WTC11 (cell line): ENCODE measurements at regions not wholly inside any gene's neighbourhood (a gene's known extent, or its start where the extent isn't known, plus 50 kb on each side); places are given as distances from the start of the nearest gene placed in this dataset.

Source experiments
- GABPB1 ChIP-seq: sonication (generic); formaldehyde crosslinking; IDR thresholded peaks from 2 replicates; pipeline ENCODE4 v1.8.1; 2023; ENCODE audit warnings: mild to moderate bottlenecking, missing genetic modification reagents
- KAT7 ChIP-seq: sonication (generic); formaldehyde crosslinking; IDR thresholded peaks from 2 replicates; pipeline ENCODE4 v1.8.1; 2023; ENCODE audit warnings: missing genetic modification reagents, mild to moderate bottlenecking, borderline replicate concordance
- TCF7 ChIP-seq: sonication (generic); formaldehyde crosslinking; IDR thresholded peaks from 2 replicates; pipeline ENCODE4 v1.8.0; 2022; ENCODE audit warnings: mild to moderate bottlenecking, low read depth, missing genetic modification reagents, moderate library complexity
- ZNF138 ChIP-seq: sonication (generic); formaldehyde crosslinking; conservative IDR thresholded peaks from 2 replicates; pipeline ENCODE4 v1.8.1; 2022; ENCODE audit warnings: mild to moderate bottlenecking, moderate library complexity, missing genetic modification reagents
- TF ChIP-seq, protein P1 (sequence below): fragments of 250-450 bp; sonication (Bioruptor Pico); IDR thresholded peaks from 2 replicates; pipeline ENCODE4 v2.1.2; 2022; ENCODE audit warnings: mild to moderate bottlenecking, moderate library complexity
- TF ChIP-seq, protein P2 (sequence below): sonication (generic); formaldehyde crosslinking; IDR thresholded peaks from 2 replicates; pipeline ENCODE4 v1.8.0; 2022; ENCODE audit warnings: mild to moderate bottlenecking, missing genetic modification reagents
- TF ChIP-seq, protein P3 (sequence below): sonication (generic); formaldehyde crosslinking; IDR thresholded peaks from 2 replicates; pipeline ENCODE4 v1.8.1; 2023; ENCODE audit warnings: mild to moderate bottlenecking, missing genetic modification reagents
- TF ChIP-seq, protein P4 (sequence below): sonication (generic); formaldehyde crosslinking; IDR thresholded peaks from 2 replicates; pipeline ENCODE4 v1.8.1; 2023; ENCODE audit warnings: mild to moderate bottlenecking, missing genetic modification reagents, moderate library complexity
- TF ChIP-seq, protein P5 (sequence below): fragments of 200-600 bp; IDR thresholded peaks from 2 replicates; pipeline ENCODE4 v1.8.0; 2022; ENCODE audit warnings: antibody characterized with exemption
- TF ChIP-seq, protein P6 (sequence below): sonication (generic); formaldehyde crosslinking; IDR thresholded peaks from 2 replicates; pipeline ENCODE4 v1.8.0; 2022; ENCODE audit warnings: mild to moderate bottlenecking, missing genetic modification reagents
- TF ChIP-seq, protein P7 (sequence below): sonication (generic); formaldehyde crosslinking; IDR thresholded peaks from 2 replicates; pipeline ENCODE4 v1.8.0; 2022; ENCODE audit warnings: mild to moderate bottlenecking, missing genetic modification reagents
- TF ChIP-seq, protein P8 (sequence below): sonication (generic); formaldehyde crosslinking; IDR thresholded peaks from 2 replicates; pipeline ENCODE4 v1.8.1; 2022; ENCODE audit warnings: missing genetic modification reagents, borderline replicate concordance

DNA sequence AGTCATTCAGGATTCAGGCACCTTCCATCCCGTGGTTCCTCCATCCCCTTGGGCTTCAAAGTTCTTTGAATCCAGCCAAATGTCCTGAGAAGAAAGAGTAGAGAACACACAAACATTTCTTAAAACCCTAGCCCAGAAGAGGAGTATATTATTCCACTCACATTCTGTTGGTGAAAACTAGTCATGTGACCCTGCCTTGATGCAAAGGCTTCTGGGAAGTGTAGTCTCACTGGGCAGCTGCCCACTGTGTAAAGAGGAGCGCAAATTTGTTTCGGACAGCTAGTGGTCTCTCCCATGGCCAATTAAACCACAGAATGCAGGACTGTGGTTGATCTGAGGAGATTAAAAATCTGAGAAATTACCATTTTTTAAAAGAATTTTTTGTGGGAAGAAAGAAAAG, 304.4 kb downstream of the SUCLA2 start:
- no peak for TF ChIP-seq ZNF138 (CRISPR knock-in tag)
- TF ChIP-seq, protein P1, sequence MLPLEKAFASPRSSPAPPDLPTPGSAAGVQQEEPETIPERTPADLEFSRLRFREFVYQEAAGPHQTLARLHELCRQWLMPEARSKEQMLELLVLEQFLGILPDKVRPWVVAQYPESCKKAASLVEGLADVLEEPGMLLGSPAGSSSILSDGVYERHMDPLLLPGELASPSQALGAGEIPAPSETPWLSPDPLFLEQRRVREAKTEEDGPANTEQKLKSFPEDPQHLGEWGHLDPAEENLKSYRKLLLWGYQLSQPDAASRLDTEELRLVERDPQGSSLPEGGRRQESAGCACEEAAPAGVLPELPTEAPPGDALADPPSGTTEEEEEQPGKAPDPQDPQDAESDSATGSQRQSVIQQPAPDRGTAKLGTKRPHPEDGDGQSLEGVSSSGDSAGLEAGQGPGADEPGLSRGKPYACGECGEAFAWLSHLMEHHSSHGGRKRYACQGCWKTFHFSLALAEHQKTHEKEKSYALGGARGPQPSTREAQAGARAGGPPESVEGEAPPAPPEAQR (CRISPR knock-in tag), result no peak
- TF ChIP-seq, protein P2, sequence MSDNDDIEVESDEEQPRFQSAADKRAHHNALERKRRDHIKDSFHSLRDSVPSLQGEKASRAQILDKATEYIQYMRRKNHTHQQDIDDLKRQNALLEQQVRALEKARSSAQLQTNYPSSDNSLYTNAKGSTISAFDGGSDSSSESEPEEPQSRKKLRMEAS (CRISPR knock-in tag), result no peak
- no peak for TF ChIP-seq TCF7 (CRISPR knock-in tag)
- TF ChIP-seq, protein P3, sequence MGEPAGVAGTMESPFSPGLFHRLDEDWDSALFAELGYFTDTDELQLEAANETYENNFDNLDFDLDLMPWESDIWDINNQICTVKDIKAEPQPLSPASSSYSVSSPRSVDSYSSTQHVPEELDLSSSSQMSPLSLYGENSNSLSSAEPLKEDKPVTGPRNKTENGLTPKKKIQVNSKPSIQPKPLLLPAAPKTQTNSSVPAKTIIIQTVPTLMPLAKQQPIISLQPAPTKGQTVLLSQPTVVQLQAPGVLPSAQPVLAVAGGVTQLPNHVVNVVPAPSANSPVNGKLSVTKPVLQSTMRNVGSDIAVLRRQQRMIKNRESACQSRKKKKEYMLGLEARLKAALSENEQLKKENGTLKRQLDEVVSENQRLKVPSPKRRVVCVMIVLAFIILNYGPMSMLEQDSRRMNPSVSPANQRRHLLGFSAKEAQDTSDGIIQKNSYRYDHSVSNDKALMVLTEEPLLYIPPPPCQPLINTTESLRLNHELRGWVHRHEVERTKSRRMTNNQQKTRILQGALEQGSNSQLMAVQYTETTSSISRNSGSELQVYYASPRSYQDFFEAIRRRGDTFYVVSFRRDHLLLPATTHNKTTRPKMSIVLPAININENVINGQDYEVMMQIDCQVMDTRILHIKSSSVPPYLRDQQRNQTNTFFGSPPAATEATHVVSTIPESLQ (CRISPR knock-in tag), result no peak
- no peak for TF ChIP-seq KAT7 (CRISPR knock-in tag)
- TF ChIP-seq GABPB1 (CRISPR knock-in tag), result no peak
- TF ChIP-seq, protein P4, sequence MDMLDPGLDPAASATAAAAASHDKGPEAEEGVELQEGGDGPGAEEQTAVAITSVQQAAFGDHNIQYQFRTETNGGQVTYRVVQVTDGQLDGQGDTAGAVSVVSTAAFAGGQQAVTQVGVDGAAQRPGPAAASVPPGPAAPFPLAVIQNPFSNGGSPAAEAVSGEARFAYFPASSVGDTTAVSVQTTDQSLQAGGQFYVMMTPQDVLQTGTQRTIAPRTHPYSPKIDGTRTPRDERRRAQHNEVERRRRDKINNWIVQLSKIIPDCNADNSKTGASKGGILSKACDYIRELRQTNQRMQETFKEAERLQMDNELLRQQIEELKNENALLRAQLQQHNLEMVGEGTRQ, result peak; percentile 88
- TF ChIP-seq, protein P5, sequence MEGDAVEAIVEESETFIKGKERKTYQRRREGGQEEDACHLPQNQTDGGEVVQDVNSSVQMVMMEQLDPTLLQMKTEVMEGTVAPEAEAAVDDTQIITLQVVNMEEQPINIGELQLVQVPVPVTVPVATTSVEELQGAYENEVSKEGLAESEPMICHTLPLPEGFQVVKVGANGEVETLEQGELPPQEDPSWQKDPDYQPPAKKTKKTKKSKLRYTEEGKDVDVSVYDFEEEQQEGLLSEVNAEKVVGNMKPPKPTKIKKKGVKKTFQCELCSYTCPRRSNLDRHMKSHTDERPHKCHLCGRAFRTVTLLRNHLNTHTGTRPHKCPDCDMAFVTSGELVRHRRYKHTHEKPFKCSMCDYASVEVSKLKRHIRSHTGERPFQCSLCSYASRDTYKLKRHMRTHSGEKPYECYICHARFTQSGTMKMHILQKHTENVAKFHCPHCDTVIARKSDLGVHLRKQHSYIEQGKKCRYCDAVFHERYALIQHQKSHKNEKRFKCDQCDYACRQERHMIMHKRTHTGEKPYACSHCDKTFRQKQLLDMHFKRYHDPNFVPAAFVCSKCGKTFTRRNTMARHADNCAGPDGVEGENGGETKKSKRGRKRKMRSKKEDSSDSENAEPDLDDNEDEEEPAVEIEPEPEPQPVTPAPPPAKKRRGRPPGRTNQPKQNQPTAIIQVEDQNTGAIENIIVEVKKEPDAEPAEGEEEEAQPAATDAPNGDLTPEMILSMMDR, result no peak
- TF ChIP-seq, protein P6, sequence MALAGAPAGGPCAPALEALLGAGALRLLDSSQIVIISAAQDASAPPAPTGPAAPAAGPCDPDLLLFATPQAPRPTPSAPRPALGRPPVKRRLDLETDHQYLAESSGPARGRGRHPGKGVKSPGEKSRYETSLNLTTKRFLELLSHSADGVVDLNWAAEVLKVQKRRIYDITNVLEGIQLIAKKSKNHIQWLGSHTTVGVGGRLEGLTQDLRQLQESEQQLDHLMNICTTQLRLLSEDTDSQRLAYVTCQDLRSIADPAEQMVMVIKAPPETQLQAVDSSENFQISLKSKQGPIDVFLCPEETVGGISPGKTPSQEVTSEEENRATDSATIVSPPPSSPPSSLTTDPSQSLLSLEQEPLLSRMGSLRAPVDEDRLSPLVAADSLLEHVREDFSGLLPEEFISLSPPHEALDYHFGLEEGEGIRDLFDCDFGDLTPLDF (CRISPR knock-in tag), result no peak
- TF ChIP-seq, protein P7, sequence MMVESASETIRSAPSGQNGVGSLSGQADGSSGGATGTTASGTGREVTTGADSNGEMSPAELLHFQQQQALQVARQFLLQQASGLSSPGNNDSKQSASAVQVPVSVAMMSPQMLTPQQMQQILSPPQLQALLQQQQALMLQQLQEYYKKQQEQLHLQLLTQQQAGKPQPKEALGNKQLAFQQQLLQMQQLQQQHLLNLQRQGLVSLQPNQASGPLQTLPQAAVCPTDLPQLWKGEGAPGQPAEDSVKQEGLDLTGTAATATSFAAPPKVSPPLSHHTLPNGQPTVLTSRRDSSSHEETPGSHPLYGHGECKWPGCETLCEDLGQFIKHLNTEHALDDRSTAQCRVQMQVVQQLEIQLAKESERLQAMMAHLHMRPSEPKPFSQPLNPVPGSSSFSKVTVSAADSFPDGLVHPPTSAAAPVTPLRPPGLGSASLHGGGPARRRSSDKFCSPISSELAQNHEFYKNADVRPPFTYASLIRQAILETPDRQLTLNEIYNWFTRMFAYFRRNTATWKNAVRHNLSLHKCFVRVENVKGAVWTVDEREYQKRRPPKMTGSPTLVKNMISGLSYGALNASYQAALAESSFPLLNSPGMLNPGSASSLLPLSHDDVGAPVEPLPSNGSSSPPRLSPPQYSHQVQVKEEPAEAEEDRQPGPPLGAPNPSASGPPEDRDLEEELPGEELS (CRISPR knock-in tag), result no peak
- TF ChIP-seq, protein P8, sequence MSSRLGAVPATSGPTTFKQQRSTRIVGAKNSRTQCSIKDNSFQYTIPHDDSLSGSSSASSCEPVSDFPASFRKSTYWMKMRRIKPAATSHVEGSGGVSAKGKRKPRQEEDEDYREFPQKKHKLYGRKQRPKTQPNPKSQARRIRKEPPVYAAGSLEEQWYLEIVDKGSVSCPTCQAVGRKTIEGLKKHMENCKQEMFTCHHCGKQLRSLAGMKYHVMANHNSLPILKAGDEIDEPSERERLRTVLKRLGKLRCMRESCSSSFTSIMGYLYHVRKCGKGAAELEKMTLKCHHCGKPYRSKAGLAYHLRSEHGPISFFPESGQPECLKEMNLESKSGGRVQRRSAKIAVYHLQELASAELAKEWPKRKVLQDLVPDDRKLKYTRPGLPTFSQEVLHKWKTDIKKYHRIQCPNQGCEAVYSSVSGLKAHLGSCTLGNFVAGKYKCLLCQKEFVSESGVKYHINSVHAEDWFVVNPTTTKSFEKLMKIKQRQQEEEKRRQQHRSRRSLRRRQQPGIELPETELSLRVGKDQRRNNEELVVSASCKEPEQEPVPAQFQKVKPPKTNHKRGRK (CRISPR knock-in tag), result no peak
